CD14-positive monocyte (primary cell): ENCODE measurements at regions not wholly inside any gene's neighbourhood (a gene's known extent, or its start where the extent isn't known, plus 50 kb on each side); places are given as distances from the start of the nearest gene placed in this dataset.

Source experiments
- DNase-seq, 3 donors: peaks; one replicate each; pipeline ENCODE4 v3.0.0-alpha.2; 2011 to 2022
- H2AFZ ChIP-seq: 2 replicates; pipeline ENCODE4 v1.6.0; 2012; ENCODE audit warnings: mild to moderate bottlenecking, low read depth, low read length, inconsistent platforms; ENCODE audit not compliant: insufficient read depth, poor library complexity, severe bottlenecking
- H3K27ac ChIP-seq, 2 donors: 1 replicate in 1 of 2; 2 replicates in 1 of 2; pipeline ENCODE4 v1.5.1; 2012 to 2013; ENCODE audit warnings: low read length in 2 of 2, control low read depth in 1 of 2, inconsistent platforms in 1 of 2, low read depth in 1 of 2, mild to moderate bottlenecking in 1 of 2
- H3K27me3 ChIP-seq, 2 donors: one replicate each; pipeline versions ENCODE4 v1.6.0 to v1.6.1; 2011 to 2013; ENCODE audit warnings: low read length in 2 of 2; ENCODE audit not compliant: control insufficient read depth in 2 of 2, insufficient read depth in 2 of 2
- H3K36me3 ChIP-seq, 2 donors: replicated peaks in 1 of 2; 1 replicate in 1 of 2; 2 replicates in 1 of 2; pipeline versions ENCODE4 v1.5.1 to v1.6.1; 2012 to 2013; ENCODE audit warnings: low read length in 2 of 2, control low read depth in 1 of 2, inconsistent platforms in 1 of 2, mild to moderate bottlenecking in 1 of 2; ENCODE audit not compliant: insufficient read depth in 2 of 2, control insufficient read depth in 1 of 2
- H3K4me1 ChIP-seq, 2 donors: 1 replicate in 1 of 2; 2 replicates in 1 of 2; pipeline versions ENCODE4 v1.5.1 to v1.6.1; 2012 to 2013; ENCODE audit warnings: low read length in 2 of 2, control low read depth in 1 of 2, inconsistent platforms in 1 of 2, mild to moderate bottlenecking in 1 of 2, moderate library complexity in 1 of 2; ENCODE audit not compliant: insufficient read depth in 2 of 2, control insufficient read depth in 1 of 2
- H3K4me2 ChIP-seq: replicated peaks from 2 replicates; pipeline ENCODE3; 2012; ENCODE audit warnings: low read length, moderate library complexity, mild to moderate bottlenecking; ENCODE audit not compliant: poor library complexity, severe bottlenecking; ENCODE audit errors: extremely low read depth
- H3K4me3 ChIP-seq, 3 experiments: fragments of 200-600 bp in 1 of 3; sonication (generic) in 1 of 3; replicated peaks in 1 of 3; 1 replicate in 2 of 3; 2 replicates in 1 of 3; pipeline ENCODE4 v1.5.1; 2011 to 2013; ENCODE audit warnings: low read length in 3 of 3, mild to moderate bottlenecking in 3 of 3, control low read depth in 2 of 3, low read depth in 2 of 3, inconsistent platforms in 1 of 3, moderate library complexity in 1 of 3
- H3K79me2 ChIP-seq: 2 replicates; pipeline ENCODE4 v1.6.0; 2012; ENCODE audit warnings: mild to moderate bottlenecking, control low read depth, inconsistent platforms, low read length, moderate library complexity; ENCODE audit not compliant: insufficient read depth
- H3K9ac ChIP-seq: 2 replicates; pipeline ENCODE4 v1.6.0; 2017; ENCODE audit warnings: low read length, mild to moderate bottlenecking; ENCODE audit not compliant: insufficient read depth, poor library complexity, severe bottlenecking
- H3K9me3 ChIP-seq, 2 donors: replicated peaks in 1 of 2; 1 replicate in 1 of 2; 2 replicates in 1 of 2; pipeline versions ENCODE4 v1.5.1 to v1.6.1; 2012 to 2013; ENCODE audit warnings: low read length in 2 of 2, control low read depth in 1 of 2; ENCODE audit not compliant: control insufficient read depth in 1 of 2, insufficient read depth in 1 of 2
- H4K20me1 ChIP-seq: 2 replicates; pipeline ENCODE4 v1.6.0; 2012; ENCODE audit warnings: mild to moderate bottlenecking, low read length, control low read depth, moderate library complexity; ENCODE audit not compliant: insufficient read depth
- H3K27ac Mint-ChIP-seq, 7 donors: one replicate each; pipeline ENCODE4 v1.8.0; 2020; ENCODE audit warnings: mild to moderate bottlenecking in 7 of 7, mixed read lengths in 7 of 7, moderate library complexity in 6 of 7, inconsistent platforms in 2 of 7
- H3K27me3 Mint-ChIP-seq, 3 donors: one replicate each; pipeline ENCODE4 v1.8.0; 2021 to 2022; ENCODE audit warnings: low read depth in 3 of 3, mild to moderate bottlenecking in 3 of 3, mixed read lengths in 3 of 3, moderate library complexity in 3 of 3, inconsistent platforms in 1 of 3
- H3K36me3 Mint-ChIP-seq, 2 donors: one replicate each; pipeline ENCODE4 v1.8.0; 2020; ENCODE audit warnings: mixed read lengths in 2 of 2, inconsistent platforms in 1 of 2, mild to moderate bottlenecking in 1 of 2
- H3K4me1 Mint-ChIP-seq: one replicate; pipeline ENCODE4 v1.8.0; 2020; ENCODE audit warnings: mild to moderate bottlenecking, mixed read lengths
- H3K4me3 Mint-ChIP-seq, 2 donors: one replicate each; pipeline ENCODE4 v1.8.0; 2020; ENCODE audit warnings: mild to moderate bottlenecking in 2 of 2, mixed read lengths in 2 of 2, moderate library complexity in 1 of 2
- H3K9me3 Mint-ChIP-seq, 7 donors: one replicate each; pipeline ENCODE4 v1.8.0; 2020 to 2022; ENCODE audit warnings: mixed read lengths in 7 of 7, mild to moderate bottlenecking in 6 of 7, moderate library complexity in 6 of 7, inconsistent platforms in 2 of 7
- CTCF ChIP-seq: fragments of 200-600 bp; IDR thresholded peaks from one replicate; pipeline ENCODE4 v1.8.0; 2022; ENCODE audit warnings: antibody characterized with exemption, mild to moderate bottlenecking
- WGBS: methylation state at CpG from one replicate; pipeline ENCODE4 v1.1.5; 2013; ENCODE audit warnings: missing lambda C conversion rate; ENCODE audit not compliant: insufficient coverage; 5-methylcytosine and 5-hydroxymethylcytosine counted together
- intact Hi-C, 2 donors: fragments of 100-400 bp; cut with micrococcal nuclease; formaldehyde crosslinking; loops; one replicate each; pipeline versions ENCODE4 v1.15.0 to v1.15.1; 2023

- H3K27me3 ChIP-seq = peaks cover 2 to 3% of the 10 kb centered on the region in 2 donors
- H4K20me1 ChIP-seq = no peaks in the 10 kb centered on the region
- peaks cover 6% of the 10 kb centered on the region for H3K4me1 Mint-ChIP-seq
- no peaks in the 10 kb centered on the region for H3K36me3 ChIP-seq
- H3K27ac Mint-ChIP-seq = no peak overlapping the region
- no peak overlapping the region for H3K4me3 Mint-ChIP-seq
- DNase-seq = peak in 2 of 3 donors; percentile 5 to 33
- H3K36me3 Mint-ChIP-seq = no peaks in the 10 kb centered on the region
- no peak overlapping the region for H3K9ac ChIP-seq
- H3K4me2 ChIP-seq = no peak overlapping the region
- no peaks in the 10 kb centered on the region for H3K9me3 ChIP-seq
- H3K9me3 Mint-ChIP-seq = no peaks in the 10 kb centered on the region
- 0% methylated on average over 1 of the region's 2 CpGs for WGBS
- H3K4me1 ChIP-seq = peaks cover 0 to 4% of the 10 kb centered on the region in 2 donors
- H3K27ac ChIP-seq = no peak overlapping the region
- peak; percentile 46 for TF ChIP-seq CTCF
- H3K27me3 Mint-ChIP-seq = peaks cover 2 to 5% (median 2%) of the 10 kb centered on the region in 3 donors
- no peaks in the 10 kb centered on the region for H3K79me2 ChIP-seq
- intact Hi-C loops = no loop called here
- no peak overlapping the region for H3K4me3 ChIP-seq
- no peak overlapping the region for H2AFZ ChIP-seq
Observed at GRCh38 chr4:20422398-20422797, 170.7 kb downstream of the SLIT2 start.

GRCh38 chr4:20423420-20423819 lies 171.7 kb downstream of the SLIT2 start:
- Histone ChIP-seq H3K9ac (no peak overlapping the region), H3K4me1 (peaks cover 0 to 4% of the 10 kb centered on the region in 2 donors), H2AFZ (no peak overlapping the region), H3K9me3 (no peaks in the 10 kb centered on the region), H3K27me3 (peaks cover 2 to 3% of the 10 kb centered on the region in 2 donors), H3K36me3 (no peaks in the 10 kb centered on the region), H3K27ac (no peak overlapping the region), H3K4me3 (no peak overlapping the region), H3K4me2 (no peak overlapping the region), H4K20me1 (no peaks in the 10 kb centered on the region), H3K79me2 (no peaks in the 10 kb centered on the region)
- DNase-seq = no peak
- H3K36me3 Mint-ChIP-seq = no peaks in the 10 kb centered on the region
- WGBS = no CpG with 5 or more reads among the region's 3 CpGs
- intact Hi-C loops = no loop called here
- no peaks in the 10 kb centered on the region for H3K9me3 Mint-ChIP-seq
- no peak for TF ChIP-seq CTCF
- H3K27me3 Mint-ChIP-seq = peaks cover 2 to 5% (median 5%) of the 10 kb centered on the region in 3 donors
- H3K4me1 Mint-ChIP-seq = peaks cover 6% of the 10 kb centered on the region
- no peak overlapping the region for H3K4me3 Mint-ChIP-seq
- no peak overlapping the region for H3K27ac Mint-ChIP-seq
